Hematopoietic multipotent progenitor cell (in vitro differentiated cells): ENCODE measurements at regions not wholly inside any gene's neighbourhood (a gene's known extent, or its start where the extent isn't known, plus 50 kb on each side); places are given as distances from the start of the nearest gene placed in this dataset.

ENCODE experiments used
- DNase-seq, 3 donors: peaks; one replicate each; pipeline ENCODE4 v3.0.0-alpha.2; 2011 to 2015; ENCODE audit warnings: low read depth in 2 of 3, low spot score in 2 of 3

DNA sequence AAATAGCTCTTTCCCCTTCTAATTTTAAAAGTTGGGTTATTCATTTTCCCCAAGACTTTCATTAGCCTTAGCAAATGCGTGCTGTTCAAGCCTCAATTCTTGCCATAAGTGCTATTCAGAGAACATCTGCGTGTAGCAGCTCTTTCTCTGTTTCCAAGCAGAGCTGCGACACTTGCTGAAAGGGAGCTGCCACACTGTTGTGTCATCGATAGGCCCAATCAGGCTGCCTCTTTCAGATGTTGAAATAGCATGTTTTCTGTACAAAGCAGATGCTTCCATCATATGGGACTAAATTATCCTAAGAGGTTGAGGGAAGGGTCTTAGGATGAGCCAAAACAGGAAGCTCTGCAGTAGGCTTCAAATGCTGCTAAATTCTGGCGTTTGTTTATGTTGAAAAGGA lies 220.9 kb upstream of the CDC14C start:
- no peak for DNase-seq

DNA sequence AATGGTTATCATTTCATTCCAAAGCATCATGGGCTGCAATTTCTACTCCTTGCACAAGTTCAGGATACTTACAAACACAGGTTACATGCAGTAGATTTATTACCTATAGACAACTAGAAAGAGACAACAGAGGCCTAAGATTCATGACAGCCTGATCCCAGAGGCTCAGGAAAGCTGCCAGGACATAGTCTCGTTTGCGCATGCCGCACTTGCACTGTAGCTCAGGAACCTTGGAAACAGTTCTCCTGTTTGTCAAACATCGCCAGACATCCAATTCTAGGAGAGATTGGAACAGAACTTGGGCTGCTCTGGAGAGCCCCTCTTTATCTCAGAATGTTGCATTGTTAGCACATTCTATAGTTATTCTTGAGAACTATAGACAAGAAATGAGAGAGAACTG lies 216.2 kb upstream of the CDC14C start:
- DNase-seq, result no peak

DNA sequence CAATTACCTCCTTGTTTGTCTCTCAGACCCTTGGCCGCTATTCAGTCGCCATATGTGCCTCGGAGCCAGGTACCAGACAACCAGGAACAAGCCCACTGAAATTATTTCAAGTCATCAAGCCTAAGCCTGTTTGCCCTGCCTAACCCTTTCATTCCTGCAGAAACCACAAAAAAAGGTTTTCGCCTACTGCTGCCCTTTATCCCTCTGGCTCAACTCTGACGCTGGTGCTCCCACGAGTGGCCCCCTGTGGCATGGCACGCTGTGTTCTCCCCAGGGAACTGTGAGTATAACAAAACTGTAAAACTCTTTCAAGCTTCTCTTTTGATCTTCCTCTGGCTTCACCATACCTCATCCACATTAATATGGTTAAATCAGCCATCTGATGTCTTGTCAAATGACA lies 215.7 kb upstream of the CDC14C start:
- DNase-seq, result no peak

DNA sequence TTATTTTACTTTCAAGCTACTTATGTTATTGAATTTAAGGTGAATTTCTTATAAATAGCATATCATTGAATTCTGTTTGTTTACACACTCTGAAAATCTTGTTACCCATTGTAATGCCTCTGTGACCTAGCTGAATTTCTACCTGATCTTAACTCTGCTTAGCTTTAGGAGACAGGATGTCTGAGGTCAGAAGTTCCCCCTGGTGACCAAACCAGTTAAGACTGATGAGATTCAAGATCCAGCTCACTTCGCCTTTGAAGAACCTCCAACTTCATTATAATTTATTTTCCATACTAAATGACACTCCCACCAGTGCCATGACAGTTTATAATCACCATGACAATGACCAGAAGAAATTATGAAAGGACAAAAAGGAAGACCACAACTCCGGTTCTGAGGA lies 213.4 kb upstream of the CDC14C start:
- no peak for DNase-seq

DNA sequence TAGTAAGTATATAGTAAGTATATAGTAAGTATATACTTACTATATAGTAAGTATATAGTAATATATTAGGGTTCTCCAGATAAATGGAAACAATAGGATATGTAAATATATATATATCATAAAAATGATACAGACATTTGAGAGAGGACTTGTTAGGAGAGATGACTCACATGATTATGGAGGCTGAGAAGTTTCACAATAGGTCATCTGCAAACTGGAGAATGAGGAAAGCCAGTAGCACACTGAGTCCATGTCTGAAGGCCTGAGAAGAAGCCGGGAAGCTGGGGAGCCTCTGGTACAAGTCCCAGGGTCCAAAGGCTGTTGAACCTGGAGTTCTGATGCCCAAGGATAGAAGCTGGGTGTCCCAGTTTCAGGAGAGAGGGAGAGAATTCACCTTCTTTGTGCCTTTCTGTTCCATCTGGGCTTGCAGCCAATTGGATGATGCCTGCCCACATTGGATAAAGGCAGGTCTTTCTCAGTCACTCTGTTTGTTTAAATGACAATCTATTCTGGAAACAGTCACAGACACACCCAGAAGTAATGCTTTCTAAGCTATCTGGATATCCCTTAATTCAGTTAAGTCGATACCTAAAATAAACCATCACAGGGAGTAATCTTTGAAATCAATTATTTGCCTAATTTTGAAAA lies 205.5 kb upstream of the CDC14C start:
- DNase-seq, result no peak

DNA sequence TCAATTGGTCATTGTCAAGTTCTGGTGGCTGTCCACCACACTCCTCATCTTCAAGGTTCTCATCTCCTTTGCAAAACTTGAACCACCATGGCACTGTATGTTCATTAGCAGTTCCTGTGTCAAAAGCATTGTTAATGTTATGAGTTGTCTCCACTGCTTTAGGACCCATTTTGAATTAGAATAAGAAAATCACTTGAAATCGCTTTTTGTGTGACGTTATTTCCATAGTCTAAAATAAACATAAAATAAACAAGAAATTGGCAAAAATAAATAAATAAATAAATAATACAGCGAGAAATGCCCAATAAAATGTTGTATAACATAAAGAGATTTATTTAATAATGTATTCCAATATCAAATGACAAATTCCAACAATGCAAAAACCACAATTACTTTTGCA lies 195.5 kb upstream of the CDC14C start:
- DNase-seq, result no peak

DNA sequence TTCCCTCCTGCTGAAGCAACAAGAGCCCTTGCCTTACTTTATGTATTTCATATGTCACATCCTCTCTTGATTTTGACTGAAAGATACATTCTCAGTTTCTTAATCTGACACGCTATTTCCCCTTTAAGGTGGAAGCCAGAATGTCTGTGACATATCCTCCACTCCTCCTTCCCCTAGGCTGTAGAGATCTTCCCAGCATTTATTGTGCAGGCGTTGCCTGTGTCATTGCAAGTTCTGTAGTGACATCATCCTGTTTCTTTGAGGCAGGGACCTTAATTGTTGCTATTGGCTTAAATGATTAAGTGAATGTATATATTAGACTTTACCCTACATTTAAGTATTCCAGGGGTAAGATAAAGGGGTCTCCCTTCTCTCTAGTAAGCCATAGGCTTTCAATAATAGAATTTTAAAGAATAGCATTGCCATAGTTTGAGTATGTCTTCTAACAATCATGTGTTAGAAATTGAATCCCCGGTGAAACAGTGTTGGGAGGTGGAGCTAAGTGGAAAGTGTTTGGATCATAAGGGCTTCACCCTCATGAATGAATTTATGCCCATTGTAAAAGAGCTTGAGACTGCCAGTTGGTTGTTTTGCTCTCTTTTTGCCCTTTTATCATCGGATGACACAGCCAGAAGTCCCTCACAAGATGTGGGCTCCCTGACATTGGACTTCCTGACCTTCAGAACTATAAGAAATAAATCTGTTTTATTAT lies 189.5 kb upstream of the CDC14C start:
- no peak for DNase-seq

DNA sequence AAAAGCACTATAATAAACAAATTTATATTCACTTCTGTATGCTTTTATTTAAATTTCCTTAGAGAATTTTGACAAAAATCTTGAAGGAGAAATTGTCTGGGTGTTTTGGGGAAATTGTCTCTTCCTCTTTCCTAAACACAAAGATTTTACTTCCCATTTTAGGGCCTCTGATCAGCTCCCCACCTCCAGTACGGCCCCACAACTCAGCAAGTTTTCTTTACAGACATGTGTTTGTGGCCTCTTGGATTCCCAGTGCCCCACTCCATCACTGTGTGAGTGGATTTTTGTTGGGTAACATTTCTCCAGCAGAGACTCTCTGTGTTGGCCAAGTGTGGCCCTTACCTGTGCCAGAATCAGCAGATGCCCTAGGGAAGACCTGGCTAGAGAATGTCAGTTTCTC lies 182.8 kb upstream of the CDC14C start:
- DNase-seq, result no peak

DNA sequence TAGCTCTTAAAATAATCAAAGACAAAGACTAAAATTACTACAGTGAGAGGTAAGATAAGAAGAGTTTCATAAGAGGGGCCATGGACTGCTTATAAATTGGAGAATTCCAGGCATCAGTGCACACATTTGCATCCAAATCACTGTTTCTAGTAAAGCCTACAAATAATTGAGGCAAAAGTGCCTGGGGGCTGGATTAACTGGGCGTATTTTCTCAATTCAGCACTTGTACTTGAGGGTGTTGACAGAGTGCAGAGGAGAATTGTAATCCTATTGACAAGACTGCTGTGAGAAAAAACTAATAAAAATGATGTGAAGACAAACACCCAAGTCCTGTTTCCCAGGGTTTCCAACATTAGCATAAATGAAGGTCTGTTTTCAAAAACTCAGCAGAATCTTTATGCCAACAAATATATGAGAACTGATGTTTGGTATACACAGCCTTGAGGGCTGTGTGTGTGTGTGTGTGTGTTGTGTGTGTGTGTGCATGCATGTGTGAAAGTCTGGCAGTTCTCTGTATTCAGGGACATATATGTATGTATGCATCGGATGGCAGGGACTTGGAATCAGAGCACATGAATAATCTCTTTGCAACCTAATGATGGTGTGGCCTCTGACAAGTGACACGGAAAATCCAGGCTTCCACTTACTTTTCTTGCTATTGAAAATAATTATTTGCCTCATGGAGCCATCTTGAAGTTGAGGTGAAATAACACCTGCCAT lies 182.1 kb upstream of the CDC14C start:
- no peak for DNase-seq

DNA sequence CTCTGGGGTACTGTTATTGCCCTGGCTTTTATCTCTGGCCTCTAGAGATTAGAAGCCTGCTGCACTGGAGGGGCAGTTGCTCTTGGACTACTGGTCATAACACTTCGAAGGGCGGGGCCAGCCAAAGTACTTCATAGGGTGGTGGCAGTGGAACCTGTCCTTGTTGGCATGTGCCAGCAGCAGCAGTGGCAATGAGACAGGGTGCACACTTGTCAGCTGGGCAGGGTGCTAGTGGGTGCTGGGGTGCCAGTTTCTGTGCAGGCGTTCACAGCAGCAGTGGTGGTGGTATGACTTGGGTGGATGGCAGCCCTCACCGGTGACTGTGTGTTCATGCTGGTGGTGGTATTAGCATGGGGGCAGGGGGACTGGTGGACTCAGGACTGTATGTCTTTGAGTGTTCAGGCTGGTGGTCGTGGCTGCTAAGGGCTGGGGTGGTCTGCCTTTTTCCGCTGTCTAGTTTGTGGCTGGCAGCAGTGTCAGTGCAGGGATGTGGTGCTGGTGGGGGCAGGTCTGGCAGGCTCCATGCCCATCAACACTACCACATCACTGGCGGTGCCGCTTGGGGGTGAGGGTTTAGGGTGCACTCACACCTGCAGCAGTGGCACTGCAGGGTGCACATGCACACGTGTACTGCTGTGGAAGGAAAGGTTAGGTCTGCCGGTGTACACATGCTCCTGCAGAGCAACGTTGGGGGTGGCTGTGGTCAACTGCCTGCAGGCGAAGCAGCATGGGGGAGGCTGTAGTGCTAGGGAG lies 176.1 kb upstream of the CDC14C start:
- DNase-seq, result no peak

DNA sequence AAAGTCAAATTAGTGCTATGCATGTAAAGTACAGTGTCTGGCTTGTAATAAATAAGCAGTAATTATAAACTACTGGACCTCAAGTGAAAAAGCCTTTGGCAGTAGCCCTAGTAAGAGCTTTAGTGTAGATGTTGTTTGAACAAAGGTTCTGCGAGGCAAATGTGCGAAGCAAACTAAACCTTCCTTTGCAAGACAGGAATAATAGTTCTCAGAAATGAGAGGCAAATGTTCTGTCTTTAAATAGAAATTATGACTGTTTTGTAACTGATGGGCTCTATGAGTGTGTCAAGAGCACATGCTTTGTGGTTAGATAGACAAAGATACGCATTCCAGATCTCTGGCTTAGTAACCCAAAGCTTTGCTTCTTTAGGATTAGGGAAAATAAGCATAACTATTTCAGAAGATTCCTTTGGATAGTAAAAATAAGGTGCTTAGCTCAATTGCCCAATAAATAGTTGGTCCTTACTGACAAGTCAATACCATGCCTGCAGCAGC lies 169.2 kb upstream of the CDC14C start:
- no peak for DNase-seq

DNA sequence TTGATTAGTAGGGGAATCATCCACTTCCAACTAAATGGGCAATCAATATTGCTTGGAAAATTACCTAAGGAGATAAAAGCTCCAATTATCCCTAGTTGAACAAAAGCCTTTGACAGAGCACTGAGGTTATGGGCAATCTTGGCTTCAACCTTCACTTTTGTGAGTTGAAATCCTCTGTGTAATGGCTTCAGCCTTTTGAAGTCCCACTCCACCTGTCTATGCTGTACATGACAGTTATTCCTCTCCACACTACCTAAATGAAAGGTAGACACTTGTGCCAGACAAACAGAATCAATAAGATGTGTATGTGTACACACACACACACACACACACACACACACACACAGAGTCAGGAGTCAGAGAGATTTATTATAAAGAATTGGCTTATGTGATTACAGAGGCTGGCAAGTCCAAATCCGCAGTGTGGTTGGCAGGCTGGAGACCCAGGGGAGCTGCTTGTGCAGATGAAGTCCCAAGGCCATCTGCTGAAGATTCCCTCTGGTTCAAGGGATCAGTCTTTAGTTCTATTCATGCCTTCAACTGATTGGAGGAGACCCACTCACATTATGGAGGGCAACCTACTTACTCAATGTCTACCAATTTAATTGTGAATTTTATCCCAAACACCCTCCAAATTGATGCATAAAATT lies 164.8 kb upstream of the CDC14C start:
- no peak for DNase-seq

DNA sequence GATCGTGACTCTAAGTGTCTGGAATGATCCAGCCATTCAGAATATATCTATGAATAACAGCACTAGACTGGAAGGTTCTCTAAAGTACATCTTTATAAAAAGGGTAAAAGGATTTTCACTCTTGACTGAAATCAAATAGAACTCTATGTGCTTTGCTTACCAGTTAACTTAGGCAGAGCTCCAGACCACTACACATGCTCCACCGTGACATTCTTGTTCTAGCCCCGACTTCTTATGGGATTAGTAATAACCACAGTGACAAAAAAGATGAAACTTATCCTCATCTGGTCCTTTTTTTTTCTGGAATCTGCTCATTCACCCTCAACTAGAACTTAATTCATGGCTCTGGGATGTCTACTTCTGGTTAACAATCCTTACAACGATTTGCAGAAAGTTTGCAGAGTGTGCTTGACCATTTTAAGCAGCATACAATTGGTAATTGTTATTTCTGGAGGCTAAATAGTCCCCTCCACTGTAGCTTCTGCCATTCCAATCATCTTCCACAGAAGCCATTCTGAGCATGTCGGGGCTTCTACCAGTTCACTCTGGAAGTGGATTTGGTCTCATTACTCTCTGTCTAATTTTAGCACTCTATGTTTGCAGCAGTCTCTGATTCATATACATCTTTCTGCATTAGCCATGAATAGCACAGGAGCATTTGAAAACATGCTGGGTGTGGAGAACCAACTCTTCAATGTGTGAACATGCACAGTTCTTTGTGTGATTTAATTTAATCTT lies 163.7 kb upstream of the CDC14C start:
- DNase-seq, result no peak

DNA sequence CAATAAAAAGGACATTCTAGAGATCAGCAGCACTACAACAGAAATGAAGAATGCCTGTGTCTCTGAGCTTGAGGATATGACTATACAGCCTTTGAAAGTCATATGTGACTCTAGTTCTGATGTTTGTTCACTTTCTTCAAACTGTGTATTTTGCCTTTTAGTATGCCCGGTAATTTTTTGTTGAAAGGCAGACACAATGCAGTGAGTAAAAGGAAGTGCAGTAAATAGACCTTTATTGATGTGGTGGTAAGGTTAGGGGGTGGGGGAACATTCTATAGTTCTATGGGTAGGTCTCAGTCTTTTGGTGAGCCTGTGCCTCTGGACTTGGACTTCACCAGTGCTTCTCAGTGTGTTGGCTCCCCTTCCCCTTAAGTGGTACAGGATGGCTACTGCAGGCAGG lies 143.5 kb upstream of the CDC14C start:
- DNase-seq, result no peak

DNA sequence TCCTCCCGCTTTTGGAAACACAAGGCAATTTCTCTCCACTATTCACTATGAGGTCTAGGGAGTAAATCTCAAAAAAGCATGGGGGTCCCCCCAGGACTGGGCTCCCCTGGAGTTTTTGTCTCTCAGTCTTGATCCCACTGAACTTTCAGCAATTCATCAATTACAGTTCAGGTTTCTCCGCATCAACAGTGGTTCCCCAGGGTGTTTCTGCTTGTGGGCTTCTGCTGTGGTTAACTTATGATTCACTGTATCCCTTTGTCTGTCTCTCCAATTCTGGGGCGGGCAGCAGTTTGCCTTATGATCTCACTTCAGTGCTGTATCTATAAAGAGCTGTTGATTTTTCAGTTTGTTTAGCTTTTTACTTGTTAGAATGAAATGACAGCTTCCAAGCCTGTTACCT lies 142.6 kb upstream of the CDC14C start:
- peak in 1 of 3 donors; percentile 4 for DNase-seq

DNA sequence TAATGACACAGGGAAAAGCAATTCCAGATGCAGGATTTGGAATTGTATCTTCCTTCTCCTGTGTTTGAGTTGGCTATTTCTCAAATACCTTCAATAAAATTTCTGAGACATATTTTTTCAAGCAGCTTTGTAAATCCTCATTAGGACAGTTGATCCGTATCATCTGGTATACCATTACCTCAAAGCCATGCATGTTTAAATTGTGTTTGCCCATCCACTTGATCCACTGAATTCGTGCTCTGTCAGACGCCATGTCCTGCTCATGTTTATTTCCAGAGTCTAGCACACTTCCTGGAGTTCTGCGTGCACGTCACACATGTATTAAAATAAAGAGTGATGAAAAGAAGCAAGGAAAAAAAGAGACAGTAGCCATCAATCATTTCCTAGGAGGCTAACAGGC lies 141.8 kb upstream of the CDC14C start:
- no peak for DNase-seq

DNA sequence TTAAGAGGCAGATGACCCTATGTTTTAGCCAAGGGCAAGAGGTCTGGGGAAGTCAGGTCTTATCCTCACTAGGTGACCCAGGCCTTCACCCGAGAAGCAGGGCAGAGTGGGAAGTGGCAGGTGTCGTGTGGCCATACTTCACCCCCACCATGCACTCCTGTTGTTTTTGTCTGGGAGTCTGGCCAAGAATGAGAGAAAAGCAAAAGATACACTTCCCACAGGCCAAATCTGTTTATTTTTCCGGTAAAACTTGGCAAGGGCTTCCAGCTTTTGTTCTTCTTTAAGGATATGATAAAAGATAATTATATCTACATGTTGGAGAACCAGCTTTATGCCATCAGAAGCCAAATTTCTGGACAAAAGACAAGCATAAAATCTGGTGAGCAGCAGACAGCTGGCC lies 137.4 kb upstream of the CDC14C start:
- no peak for DNase-seq

DNA sequence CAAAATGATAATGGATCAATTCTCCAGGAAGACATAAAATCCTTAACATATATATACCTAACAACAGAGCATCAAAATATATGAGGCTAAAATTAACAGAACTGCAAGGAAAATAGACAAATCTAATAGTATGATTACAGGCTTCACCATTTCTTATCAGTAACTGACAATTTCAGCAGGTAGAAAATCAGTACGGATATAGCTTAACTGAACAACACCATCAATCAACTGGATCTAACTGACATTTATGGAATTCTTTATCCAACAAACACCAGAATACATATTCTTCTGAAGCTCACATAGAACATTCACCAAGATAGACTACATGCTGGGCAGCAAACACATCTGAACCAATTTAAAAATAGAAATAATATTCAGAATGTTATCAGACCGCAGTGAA lies 121.1 kb upstream of the CDC14C start:
- DNase-seq, result no peak

DNA sequence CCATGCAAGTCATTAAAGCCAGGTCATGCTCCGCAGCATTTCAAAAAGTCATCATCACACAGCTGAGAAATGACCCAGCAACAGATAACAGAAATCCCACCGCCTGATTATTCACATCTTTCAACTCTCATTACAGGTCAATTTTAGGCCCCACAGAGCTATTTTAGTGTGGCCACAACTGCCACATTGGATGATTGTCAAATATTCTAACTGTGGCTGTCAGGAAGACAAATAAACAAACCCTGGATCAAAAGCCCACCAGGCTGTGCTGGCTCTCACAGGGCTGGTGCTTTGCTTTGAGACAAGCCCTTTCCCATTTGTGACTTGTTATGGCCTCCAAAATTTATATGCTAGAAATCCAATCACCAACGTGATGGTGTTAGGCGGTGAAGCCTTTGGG lies 117.6 kb upstream of the CDC14C start:
- no peak for DNase-seq

DNA sequence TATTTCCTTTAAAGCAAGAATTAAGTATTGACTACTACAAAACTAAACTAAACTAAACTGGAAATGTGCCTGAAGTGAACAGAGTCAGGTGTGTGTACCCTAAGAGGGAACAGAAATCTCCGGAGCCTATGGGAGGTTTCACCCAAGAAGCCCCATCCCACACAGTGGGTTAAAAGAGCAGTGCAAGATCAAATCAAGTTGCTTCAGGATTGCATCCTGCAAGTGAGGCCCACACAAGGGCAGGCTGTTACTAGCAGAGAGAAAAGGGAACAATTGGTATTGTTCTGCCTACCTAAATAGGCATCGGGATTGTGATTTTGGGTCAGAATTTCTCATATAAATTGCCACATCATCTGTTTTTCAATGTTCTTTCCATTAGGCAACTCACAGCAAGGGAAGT lies 113.3 kb upstream of the CDC14C start:
- no peak for DNase-seq
